A673 (cell line): ENCODE measurements at regions not wholly inside any gene's neighbourhood (a gene's known extent, or its start where the extent isn't known, plus 50 kb on each side); places are given as distances from the start of the nearest gene placed in this dataset.

Source experiments
- BruUV-seq: library from RNA; stranded (reverse); fragments of 400-500 nt; replicated peaks from 2 replicates; lab custom pipeline; 2021; lab: Mats Ljungman, UMichigan
- CTCF ChIA-PET: fragments of 300-600 bp; sonication (Branson Sonifier 250); formaldehyde crosslinking; loops from one replicate; lab custom pipeline; 2022; ENCODE audit warnings: antibody characterized with exemption; lab: Charles Lee
- POLR2A ChIA-PET: fragments of 300-600 bp; sonication (Branson Sonifier 250); formaldehyde crosslinking; loops from one replicate; lab custom pipeline; 2022; ENCODE audit warnings: antibody characterized with exemption; ENCODE audit not compliant: low non-redundant PET; lab: Charles Lee
- DNase-seq: peaks from one replicate; pipeline ENCODE4 v3.0.0-alpha.2; 2015; ENCODE audit warnings: low spot score
- H3K27ac ChIP-seq: fragments of 200-600 bp; sonication (generic); 2 replicates; pipeline ENCODE4 v1.5.1; 2016; ENCODE audit warnings: mixed run types, low read depth, mild to moderate bottlenecking, mixed read lengths, antibody characterized with exemption, low read length; ENCODE audit not compliant: poor library complexity, severe bottlenecking
- H3K27me3 ChIP-seq: fragments of 200-600 bp; sonication (generic); replicated peaks from 2 replicates; pipeline ENCODE4 v1.6.1; 2017; ENCODE audit warnings: mixed run types, low read depth, mild to moderate bottlenecking, mixed read lengths, antibody characterized with exemption, low read length; ENCODE audit not compliant: insufficient read depth, poor library complexity
- H3K36me3 ChIP-seq: fragments of 200-600 bp; sonication (generic); 2 replicates; pipeline ENCODE4 v1.6.1; 2016; ENCODE audit warnings: mixed run types, mild to moderate bottlenecking, mixed read lengths, antibody characterized with exemption, low read length; ENCODE audit not compliant: insufficient read depth, poor library complexity, severe bottlenecking
- H3K4me1 ChIP-seq: fragments of 200-600 bp; sonication (generic); 2 replicates; pipeline ENCODE4 v1.6.1; 2017; ENCODE audit warnings: mixed run types, mild to moderate bottlenecking, mixed read lengths, antibody characterized with exemption, low read length; ENCODE audit not compliant: insufficient read depth, poor library complexity, severe bottlenecking
- H3K4me3 ChIP-seq: fragments of 200-600 bp; sonication (generic); 2 replicates; pipeline ENCODE4 v1.5.1; 2016; ENCODE audit warnings: low read depth, mixed run types, mild to moderate bottlenecking, mixed read lengths, low read length; ENCODE audit not compliant: poor library complexity, severe bottlenecking
- H3K9me3 ChIP-seq: fragments of 200-600 bp; sonication (generic); 2 replicates; pipeline ENCODE4 v1.6.1; 2016; ENCODE audit warnings: mixed run types, low read depth, mild to moderate bottlenecking, mixed read lengths, antibody characterized with exemption, low read length; ENCODE audit not compliant: poor library complexity, severe bottlenecking
- CTCF ChIP-seq: fragments of 300-800, 200-600 bp; sonication (generic); conservative IDR thresholded peaks from 2 replicates; pipeline ENCODE4 v1.5.1; 2017; ENCODE audit warnings: low read depth, mild to moderate bottlenecking, antibody characterized with exemption, low read length, moderate library complexity, mixed read lengths
- EZH2 ChIP-seq: fragments of 200-600 bp; sonication (generic); IDR thresholded peaks from 2 replicates; pipeline ENCODE4 v1.6.1; 2017; ENCODE audit warnings: borderline replicate concordance, low read depth, mild to moderate bottlenecking, mixed read lengths, antibody characterized with exemption, low read length; ENCODE audit not compliant: poor library complexity, severe bottlenecking
- intact Hi-C: fragments of 100-400 bp; cut with micrococcal nuclease; formaldehyde crosslinking; loops from one replicate; pipeline ENCODE4 v1.10.0; 2022; ENCODE audit not compliant: unreplicated experiment

GRCh38 chr5:50302815-50303490 lies 138.1 kb downstream of the EMB start:
- Histone ChIP-seq H3K27me3 (no peaks in the 10 kb centered on the region), H3K4me3 (no peak overlapping the region), H3K9me3 (no peaks in the 10 kb centered on the region), H3K4me1 (no peaks in the 10 kb centered on the region), H3K27ac (no peak overlapping the region), H3K36me3 (no peaks in the 10 kb centered on the region)
- no peak for TF ChIP-seq CTCF
- no peak for TF ChIP-seq EZH2
- ChIA-PET CTCF (no interaction called here), POLR2A (no interaction called here)
- BruUV-seq = no TSS peak
- DNase-seq = no peak
- intact Hi-C loops = no loop called here

GRCh38 chr5:50301756-50302155 lies 139.3 kb downstream of the EMB start:
- intact Hi-C loops = no loop called here
- ChIA-PET CTCF (no interaction called here), POLR2A (no interaction called here)
- TF ChIP-seq CTCF (no peak), EZH2 (no peak)
- Histone ChIP-seq H3K9me3 (no peaks in the 10 kb centered on the region), H3K4me3 (no peak overlapping the region), H3K36me3 (no peaks in the 10 kb centered on the region), H3K27me3 (no peaks in the 10 kb centered on the region), H3K4me1 (no peaks in the 10 kb centered on the region), H3K27ac (no peak overlapping the region)
- no TSS peak for BruUV-seq
- no peak for DNase-seq

GRCh38 chr5:50300878-50301277 lies 140.2 kb downstream of the EMB start:
- intact Hi-C loops = no loop called here
- Histone ChIP-seq H3K4me1 (no peaks in the 10 kb centered on the region), H3K27me3 (no peaks in the 10 kb centered on the region), H3K36me3 (no peaks in the 10 kb centered on the region), H3K9me3 (no peaks in the 10 kb centered on the region), H3K4me3 (no peak overlapping the region), H3K27ac (no peak overlapping the region)
- no peak for TF ChIP-seq EZH2
- no peak for TF ChIP-seq CTCF
- ChIA-PET CTCF (no interaction called here), POLR2A (no interaction called here)
- no TSS peak for BruUV-seq
- DNase-seq = no peak
